Stimulated activated naive CD4-positive, alpha-beta T cell (primary cell): ENCODE measurements at regions not wholly inside any gene's neighbourhood (a gene's known extent, or its start where the extent isn't known, plus 50 kb on each side); places are given as distances from the start of the nearest gene placed in this dataset.
"Not testable (repeated sequence)": the region's sequence is repeated elsewhere in the genome, so short reads cannot be mapped to it uniquely, and the experiment has no call there.

Source experiments
- DNase-seq, 6 experiments: peaks; one replicate each; lab custom pipeline; 2025; lab: John Stamatoyannopoulos, UW

GRCh38 chr2:156779416-156780120 is 343.4 kb downstream of the GPD2 start:
- no peak for DNase-seq

DNA sequence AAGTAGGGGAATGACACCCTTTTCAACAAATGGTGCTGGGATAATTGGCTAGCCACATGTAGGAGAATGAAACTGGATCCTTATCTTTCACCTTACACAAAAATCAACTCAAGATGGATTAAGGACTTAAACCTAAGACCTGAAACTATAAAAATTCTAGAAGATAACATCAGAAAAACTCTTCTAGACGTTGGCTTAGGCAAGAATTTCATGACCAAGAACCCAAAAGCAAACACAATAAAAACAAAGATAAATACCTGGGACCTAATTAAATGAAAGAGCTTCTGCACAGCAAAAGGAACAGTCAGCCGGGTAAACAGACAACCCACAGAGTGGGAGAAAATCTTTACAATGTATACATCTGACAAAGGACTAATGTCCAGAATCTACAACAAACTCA is 345.5 kb downstream of the GPD2 start:
- DNase-seq = not testable (repeated sequence)

DNA sequence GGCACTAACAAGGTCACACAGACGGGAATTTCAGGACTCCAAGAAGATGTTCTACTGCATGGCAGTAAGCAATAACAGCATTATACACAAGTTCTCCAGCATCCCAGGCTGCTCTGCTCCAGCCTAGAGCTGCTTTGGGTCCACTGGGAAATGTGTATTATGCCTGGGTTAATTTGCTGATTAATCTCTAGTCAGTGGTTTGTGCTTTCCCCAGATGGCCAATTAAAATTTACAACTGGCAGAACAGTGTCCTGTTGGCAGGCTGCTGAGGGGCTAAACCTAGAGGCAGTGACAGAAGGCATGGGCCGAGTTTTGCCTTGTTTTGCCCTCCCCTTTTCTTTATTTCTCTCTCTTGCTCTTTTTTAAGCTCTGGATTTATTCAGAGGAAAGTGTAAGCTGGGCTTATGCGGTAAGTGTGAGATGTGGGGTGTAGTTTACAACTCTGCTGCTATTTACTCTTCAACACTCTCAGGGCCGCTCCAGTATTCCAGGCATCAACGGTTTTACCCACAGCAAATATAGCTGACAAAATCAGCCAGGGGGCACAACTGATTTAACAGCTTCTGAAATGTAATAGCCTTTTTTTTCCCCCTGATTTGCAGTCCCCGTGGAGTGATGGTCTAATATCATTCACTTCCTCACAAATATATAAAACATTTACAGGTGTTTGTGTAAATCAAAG is 348.0 kb downstream of the GPD2 start:
- DNase-seq = no peak

- DNase-seq = no peak
These were observed 351.3 kb downstream of the GPD2 start for GRCh38 chr2:156787517-156787916.

DNA sequence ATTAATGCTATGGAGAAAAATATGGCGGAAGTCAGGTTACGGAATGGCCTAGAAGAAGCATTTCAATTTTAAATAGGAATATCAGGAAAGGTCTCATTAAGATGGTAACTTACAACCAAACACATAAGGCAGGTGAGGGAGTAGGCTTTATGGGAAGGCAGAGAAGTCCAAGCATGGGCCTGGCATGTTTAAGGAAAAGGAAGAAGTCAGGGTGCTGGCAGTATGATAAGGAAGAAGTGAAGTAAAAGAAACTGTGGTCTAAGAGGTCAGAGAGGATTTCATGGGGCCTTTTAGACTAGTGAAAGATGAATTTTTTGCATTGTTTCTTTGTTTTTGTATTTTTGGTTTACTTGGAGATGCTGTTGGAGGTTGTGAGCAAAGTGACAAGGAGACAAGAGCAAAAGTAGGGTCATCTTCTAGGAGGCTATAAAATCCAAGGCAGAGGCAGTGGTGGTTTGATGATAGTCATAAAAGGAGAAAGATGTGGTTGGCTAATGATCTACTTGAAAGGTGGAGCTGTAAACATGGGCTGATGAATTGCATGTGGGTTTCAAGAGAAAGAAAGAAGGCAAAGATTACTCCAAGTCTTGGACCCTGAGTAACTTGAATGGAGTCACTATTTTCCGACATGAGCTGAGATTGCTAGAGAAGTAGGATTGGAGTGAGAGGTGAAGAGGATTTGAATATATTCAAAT is 354.3 kb downstream of the GPD2 start:
- DNase-seq = no peak

- no peak for DNase-seq
These were observed 356.2 kb downstream of the GPD2 start for GRCh38 chr2:156792242-156792840.

DNA sequence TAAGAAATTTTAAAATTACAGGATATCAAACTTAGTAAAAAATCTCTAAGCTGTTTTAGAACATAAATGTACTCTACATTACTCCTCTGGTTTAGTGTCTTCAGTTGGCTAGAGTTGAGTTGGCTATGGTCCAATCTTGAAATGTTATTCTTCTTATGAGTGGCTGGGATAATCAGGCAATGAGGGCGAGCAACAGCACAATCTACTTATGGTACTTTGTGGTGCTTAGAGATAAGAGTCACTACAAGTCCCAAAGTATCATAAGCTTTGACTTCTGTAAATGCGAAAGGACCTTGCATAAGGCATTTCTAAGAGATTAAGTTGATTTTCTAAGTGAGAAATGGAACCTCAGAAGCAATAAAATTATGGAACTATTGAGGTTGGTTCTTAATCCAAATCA is 361.7 kb downstream of the GPD2 start:
- DNase-seq = no peak

DNA sequence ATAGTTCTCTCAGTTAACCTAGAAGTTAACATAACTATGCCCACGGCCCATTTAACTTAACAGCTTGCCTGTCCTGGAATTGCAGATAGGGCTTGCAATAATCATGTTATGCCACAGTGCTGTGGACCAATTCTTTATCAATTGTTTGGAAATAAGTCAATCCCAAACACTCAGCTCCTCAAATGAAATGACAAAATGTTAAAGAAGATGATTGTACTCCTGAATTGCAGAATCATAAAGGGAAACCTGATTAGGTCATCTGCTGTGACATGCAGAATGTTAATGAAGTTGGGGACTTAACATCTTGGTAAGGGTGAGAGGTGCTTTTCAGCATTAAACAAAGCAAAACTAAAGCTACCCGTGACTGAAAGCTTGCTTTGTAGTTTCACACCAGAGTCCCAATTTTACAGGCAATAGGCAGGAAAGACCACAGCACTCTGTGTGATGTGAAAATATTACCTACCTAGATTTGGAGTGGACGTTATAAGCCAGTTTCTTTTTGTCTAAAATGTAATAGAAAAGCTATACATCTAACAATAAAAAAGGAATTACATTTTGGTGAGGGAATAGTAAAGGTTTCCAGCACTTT is 364.0 kb downstream of the GPD2 start:
- no peak for DNase-seq

DNA sequence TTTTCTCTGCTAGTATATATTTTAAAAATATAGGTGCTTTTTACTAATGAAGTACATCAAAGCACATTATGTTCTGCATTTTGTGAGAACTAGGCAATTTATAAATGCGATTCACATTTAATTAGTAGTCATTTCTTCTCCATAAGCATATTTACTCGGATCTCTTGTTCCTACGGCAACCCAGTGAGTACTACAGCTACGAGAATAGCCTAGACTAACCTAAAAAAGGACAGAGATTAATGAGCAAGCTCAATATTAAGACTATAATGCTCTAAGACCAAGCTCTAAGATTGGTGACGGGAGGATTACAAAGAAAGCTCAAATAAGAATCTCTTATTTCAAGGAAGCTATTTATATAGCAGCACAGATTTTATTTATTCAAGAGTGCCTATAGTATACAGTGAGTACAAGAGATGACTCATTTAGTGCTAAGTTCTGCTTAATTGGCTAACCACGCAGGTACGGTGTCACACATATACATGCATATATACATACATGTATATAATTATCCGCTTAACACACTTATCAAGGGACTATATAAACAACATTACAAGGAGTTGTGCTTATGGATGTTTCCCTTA is 364.7 kb downstream of the GPD2 start:
- no peak for DNase-seq

GRCh38 chr2:156803243-156803642 is 367.1 kb downstream of the GPD2 start:
- DNase-seq = no peak

- DNase-seq = no peak
These were observed 367.8 kb downstream of the GPD2 start for GRCh38 chr2:156803967-156804366.

DNA sequence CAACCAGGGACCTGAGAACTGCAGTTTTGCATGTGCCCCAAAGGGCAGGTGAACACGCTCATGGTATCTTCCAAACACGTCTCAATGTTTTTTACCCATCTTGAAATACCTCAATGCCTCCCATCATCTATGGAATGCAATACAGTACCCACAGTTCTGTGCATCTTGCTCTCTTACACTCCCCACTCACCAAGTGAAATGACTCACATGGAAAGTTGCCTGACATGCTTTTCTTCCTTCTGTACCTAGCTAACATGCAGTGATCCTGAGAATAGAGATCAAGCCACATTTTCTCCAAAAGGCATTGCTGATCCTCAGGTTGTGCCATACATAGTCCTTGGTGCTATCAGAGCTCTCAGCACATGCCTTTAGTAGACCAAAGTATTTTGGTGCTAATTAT is 373.9 kb downstream of the GPD2 start:
- DNase-seq = no peak

- DNase-seq = no peak
These were observed 376.3 kb downstream of the GPD2 start for GRCh38 chr2:156812496-156812895.

DNA sequence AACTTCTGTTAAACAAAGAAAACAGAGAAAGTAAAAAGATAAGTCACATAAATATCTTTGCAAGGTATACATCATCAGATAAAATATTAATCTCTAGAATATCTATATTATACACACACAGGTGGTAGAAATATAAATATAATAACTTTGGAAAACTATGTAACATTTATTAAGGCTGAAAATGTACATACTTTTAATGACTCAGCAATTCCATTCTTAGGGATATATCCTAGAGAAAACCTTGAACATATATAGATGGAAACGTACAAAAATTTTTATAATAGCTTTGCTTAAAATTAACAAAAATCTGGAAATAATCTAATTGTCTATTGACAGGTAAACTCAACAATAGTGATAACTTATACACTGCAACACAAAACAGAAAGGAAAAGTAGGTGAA is 381.3 kb downstream of the GPD2 start:
- no peak for DNase-seq

DNA sequence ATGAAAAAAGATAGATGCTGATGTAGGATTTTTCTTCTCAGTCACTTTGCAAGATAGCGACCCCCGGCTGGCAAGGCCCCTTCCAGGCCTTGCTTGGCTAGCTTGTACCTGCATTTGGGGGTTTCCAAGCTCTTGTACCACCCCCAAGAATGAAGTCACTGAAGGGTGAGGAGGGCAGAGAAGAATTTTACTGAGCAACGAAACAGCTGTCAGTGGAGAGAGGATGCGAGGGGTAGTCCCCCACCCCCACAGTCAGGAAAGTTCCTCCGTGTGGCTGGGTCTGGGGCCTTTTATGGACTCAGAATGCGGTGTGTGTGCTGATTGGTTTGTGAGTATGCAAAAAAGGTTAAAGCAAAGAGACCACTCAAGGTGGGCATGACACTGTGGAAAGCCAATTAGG is 382.0 kb downstream of the GPD2 start:
- DNase-seq = no peak

GRCh38 chr2:156818944-156819343 is 382.8 kb downstream of the GPD2 start:
- no peak for DNase-seq

- no peak for DNase-seq
These were observed 390.3 kb downstream of the GPD2 start for GRCh38 chr2:156826341-156826933.

GRCh38 chr2:156834431-156834830 is 398.3 kb downstream of the GPD2 start:
- no peak for DNase-seq

- DNase-seq = no peak
These were observed 401.6 kb downstream of the GPD2 start for GRCh38 chr2:156837635-156838370.

- no peak for DNase-seq
These were observed 405.1 kb downstream of the GPD2 start for GRCh38 chr2:156841321-156841720.
